GM20000 (cell line): ENCODE measurements at regions not wholly inside any gene's neighbourhood (a gene's known extent, or its start where the extent isn't known, plus 50 kb on each side); places are given as distances from the start of the nearest gene placed in this dataset.

ENCODE experiments used
- DNase-seq: peaks from one replicate; pipeline ENCODE4 v3.0.0; 2012; ENCODE audit warnings: low spot score
- TF ChIP-seq, protein P1 (sequence below): IDR thresholded peaks from 2 replicates; pipeline ENCODE4 v1.5.1; 2012; ENCODE audit warnings: mild to moderate bottlenecking, control low read depth; ENCODE audit errors: extremely low read depth, missing control alignments

DNA sequence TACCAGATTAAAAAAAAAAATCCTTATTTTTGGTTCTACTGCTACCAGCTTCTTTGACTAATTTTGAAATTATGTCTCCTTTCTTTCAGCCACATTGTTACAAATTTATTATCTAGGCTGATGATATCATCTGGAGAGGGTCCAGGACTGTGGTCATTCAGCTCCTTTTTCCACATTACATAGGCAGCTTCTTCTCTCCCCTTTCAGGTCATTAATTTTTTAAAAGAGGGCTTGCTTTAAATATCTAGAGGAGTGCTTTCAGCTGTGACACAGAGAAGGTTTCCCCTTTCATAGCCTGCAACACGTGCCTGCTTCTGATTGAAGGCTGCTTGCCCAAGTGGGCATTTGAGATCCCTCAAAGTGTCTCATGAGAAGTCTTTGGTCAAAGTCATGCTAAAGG is 155.7 kb upstream of the PAPPA start:
- TF ChIP-seq, protein P1, sequence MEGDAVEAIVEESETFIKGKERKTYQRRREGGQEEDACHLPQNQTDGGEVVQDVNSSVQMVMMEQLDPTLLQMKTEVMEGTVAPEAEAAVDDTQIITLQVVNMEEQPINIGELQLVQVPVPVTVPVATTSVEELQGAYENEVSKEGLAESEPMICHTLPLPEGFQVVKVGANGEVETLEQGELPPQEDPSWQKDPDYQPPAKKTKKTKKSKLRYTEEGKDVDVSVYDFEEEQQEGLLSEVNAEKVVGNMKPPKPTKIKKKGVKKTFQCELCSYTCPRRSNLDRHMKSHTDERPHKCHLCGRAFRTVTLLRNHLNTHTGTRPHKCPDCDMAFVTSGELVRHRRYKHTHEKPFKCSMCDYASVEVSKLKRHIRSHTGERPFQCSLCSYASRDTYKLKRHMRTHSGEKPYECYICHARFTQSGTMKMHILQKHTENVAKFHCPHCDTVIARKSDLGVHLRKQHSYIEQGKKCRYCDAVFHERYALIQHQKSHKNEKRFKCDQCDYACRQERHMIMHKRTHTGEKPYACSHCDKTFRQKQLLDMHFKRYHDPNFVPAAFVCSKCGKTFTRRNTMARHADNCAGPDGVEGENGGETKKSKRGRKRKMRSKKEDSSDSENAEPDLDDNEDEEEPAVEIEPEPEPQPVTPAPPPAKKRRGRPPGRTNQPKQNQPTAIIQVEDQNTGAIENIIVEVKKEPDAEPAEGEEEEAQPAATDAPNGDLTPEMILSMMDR, result no peak
- no peak for DNase-seq

DNA sequence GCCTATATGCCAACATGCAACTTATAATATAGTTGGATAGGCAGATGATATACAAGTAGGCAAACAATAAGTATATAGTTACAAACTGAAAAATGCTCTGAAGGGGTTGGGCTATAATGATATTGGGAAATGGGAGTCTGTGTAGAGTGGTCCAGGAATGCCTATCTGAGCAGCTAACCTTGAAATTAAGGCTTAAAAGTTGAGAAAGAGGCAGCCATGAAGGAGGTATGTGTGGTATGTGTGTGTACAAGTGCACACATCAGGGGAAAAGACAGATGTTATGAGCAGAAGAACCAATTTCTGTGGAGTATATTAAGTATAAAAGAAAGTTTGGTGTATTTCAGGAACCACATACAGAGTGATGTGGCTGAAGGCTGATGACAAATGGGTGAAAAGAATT is 154.9 kb upstream of the PAPPA start:
- no peak for DNase-seq
- TF ChIP-seq, protein P1, result no peak

DNA sequence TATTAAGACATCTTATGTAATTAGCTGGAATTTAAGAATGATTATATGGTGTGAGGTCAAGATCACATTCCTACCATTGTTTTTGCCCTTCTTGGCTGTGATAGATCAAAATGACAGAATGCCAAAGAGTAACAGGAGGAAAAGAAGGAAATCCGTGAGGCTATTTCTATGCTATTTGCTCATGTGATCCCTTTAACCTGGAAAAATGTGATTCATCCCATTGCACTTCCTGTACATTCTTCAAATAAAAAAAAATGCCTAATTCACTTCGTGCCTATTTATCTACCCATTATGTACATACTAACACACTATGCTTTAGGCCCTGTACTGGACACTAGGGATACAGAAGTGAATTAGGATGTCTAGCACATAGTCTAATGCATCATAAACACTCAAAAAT is 154.1 kb upstream of the PAPPA start:
- no peak for DNase-seq
- TF ChIP-seq, protein P1, result no peak

DNA sequence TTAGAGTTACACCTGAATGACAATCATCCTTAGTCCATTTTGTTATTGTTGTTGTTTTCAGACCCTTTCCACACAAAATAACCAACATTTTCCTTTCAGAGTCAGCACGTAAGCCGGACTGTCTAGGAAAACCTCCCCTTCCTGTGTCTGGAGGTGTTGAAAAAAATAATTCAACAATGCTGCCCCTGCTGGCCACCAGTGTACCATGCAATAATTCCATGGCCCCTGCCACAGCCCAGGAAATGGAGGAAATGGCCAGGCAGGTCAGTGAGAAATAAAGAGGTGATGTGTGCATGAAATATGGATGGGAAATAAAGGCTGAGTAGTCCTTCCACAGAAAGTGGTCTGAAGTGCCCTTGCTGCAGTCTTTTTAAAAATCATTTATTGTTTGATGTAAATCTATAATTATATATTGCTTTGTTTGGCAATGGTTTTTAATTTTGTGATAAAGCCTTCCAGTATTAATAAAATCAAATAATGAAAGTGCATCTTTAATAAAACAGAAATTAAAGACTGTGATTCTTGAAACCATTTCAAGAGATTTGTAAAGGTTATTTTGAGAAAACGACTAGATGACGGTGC is 152.8 kb upstream of the PAPPA start:
- no peak for DNase-seq
- TF ChIP-seq, protein P1, result no peak

DNA sequence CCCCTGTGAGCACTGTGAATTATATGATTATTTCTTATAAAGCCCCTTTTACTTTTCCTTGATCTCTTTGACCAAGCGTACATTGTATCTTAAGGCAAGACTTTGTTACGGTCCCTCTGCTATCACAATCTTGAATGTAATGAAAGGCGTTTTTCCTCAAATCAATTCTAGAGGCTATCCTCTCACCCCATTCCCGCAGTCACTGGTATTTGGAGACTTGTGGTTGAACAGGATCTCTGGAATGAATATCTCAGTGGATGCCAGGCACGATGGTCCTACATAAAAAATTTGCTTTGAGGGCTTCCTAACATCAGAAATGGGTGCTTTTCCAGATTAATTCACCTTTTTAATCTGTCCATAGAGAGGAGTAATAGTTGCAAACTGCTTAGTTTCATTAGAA is 151.4 kb upstream of the PAPPA start:
- TF ChIP-seq, protein P1, result no peak
- DNase-seq, result no peak

DNA sequence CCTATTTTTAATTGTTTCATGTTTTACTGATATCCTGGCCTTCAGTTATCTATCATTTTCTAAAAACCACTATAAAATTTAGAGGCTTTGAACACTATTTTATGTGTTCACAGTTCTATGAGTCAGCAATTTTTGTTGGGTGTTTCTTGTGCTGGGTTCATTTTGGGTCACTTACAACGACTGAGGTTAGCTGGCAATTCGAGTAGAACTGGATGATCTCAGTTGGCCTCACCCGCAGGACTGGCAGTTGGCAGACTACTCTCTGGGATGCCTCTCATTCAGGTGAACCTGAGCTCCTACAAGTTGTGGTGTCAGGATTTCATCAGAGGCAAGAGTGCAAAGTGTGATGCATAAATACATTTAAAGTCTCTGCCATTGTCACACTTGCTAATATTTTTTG is 151.0 kb upstream of the PAPPA start:
- TF ChIP-seq, protein P1, result no peak
- no peak for DNase-seq

DNA sequence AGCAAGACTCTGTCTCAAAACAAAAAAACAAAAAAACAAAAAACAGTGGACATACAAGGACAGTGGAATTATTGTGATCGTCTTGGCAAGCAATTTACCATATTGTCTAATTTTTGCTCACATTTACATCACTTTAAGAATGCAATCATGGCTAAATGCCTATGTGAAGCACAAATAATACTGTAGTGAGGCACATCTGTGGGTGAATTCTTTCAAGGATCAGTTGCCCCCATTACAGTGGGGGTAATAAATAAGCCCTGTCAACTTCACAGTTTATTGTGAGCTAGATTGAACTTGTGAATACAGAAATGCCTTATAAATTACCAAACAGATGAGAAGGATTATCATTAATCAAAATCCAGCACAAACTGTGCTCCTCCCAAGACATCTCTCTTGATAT is 150.2 kb upstream of the PAPPA start:
- TF ChIP-seq, protein P1, result no peak
- DNase-seq, result no peak

DNA sequence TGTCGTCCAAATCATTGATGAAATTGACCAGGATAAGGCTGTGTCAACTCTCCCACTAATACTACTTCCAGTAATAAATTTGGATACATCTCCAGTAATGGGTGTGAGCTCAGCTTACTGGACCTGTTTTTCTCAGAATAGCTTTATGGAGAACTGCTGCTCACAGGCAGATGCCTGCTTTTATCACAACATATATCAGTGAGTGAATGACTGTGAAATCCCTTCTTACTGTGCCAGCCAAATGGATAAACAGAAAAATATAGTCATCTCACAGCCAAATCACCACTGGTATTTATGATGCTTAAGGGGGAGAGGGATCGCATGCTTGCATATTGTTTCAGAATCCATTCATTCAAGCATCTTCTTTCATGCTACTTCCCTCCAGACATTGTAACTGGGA is 148.4 kb upstream of the PAPPA start:
- no peak for DNase-seq
- TF ChIP-seq, protein P1, result no peak
